Activated B cell treated with CpG ODN at 0.5 μM for 24 hours (primary cell): ENCODE measurements at regions not wholly inside any gene's neighbourhood (a gene's known extent, or its start where the extent isn't known, plus 50 kb on each side); places are given as distances from the start of the nearest gene placed in this dataset.

Experiments used
- ATAC-seq: fragments of 200-7000 bp; cut with Tn5 transposase; one replicate; pipeline ENCODE4 v1.10.0; 2021; ENCODE audit warnings: low read depth, mild to moderate bottlenecking, moderate library complexity
- CTCF ChIA-PET: fragments of 350-600 bp; sonication (Branson Sonifier 250); formaldehyde crosslinking; loops from one replicate; lab custom pipeline; 2021; ENCODE audit warnings: antibody characterized with exemption; lab: Charles Lee
- POLR2A ChIA-PET: fragments of 350-600 bp; sonication (Branson Sonifier 250); formaldehyde crosslinking; loops from one replicate; lab custom pipeline; 2021; ENCODE audit warnings: antibody characterized with exemption; lab: Charles Lee
- DNase-seq: peaks from one replicate; pipeline ENCODE4 v3.0.0; 2022
- H3K27ac Mint-ChIP-seq: one replicate; pipeline ENCODE4 v1.8.0; 2020; ENCODE audit warnings: mixed read lengths
- H3K27me3 Mint-ChIP-seq: one replicate; pipeline ENCODE4 v1.8.0; 2021; ENCODE audit warnings: mixed read lengths
- H3K36me3 Mint-ChIP-seq: one replicate; pipeline ENCODE4 v1.8.0; 2021; ENCODE audit warnings: low read depth, mixed read lengths
- H3K4me1 Mint-ChIP-seq: one replicate; pipeline ENCODE4 v1.8.0; 2021; ENCODE audit warnings: mixed read lengths
- H3K4me3 Mint-ChIP-seq: one replicate; pipeline ENCODE4 v1.8.0; 2020; ENCODE audit warnings: mild to moderate bottlenecking, mixed read lengths
- H3K9me3 Mint-ChIP-seq: one replicate; pipeline ENCODE4 v1.8.0; 2020; ENCODE audit warnings: mixed read lengths
- intact Hi-C: fragments of 100-400 bp; cut with micrococcal nuclease; formaldehyde crosslinking; loops from one replicate; pipeline ENCODE4 v1.15.1; 2024
- TF ChIP-seq, protein P1 (sequence below): fragments of 200-600 bp; IDR thresholded peaks from one replicate; pipeline ENCODE4 v1.8.0; 2022; ENCODE audit warnings: antibody characterized with exemption, mild to moderate bottlenecking

DNA sequence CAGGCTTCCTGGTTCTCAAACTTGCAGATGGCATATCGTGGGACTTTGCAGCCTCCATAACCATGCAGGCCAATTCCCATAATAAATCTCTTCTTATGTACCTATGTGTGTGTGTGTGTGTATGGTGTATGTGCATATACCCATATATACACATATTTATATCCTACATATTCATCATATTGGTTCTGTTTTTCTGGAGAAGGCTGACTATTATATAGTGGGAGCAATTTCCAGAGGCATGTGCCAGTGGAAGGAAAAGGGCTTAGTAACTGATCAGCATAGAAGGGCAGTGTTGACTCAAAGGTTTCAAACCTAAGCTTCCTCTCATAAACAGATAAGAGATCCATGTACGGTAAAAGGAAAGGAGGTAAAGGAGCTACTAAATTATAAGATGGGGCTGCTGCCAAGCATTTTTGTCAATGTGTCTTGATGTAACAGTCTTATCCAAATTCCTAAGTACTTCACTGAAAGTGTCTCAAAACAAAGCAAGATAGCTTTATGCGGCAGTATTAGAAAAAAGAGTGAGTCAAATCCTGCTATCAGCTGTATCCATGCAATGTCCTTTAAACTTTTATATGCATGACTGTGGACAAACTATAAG is 432.1 kb downstream of the TBC1D4 start:
- TF ChIP-seq, protein P1, sequence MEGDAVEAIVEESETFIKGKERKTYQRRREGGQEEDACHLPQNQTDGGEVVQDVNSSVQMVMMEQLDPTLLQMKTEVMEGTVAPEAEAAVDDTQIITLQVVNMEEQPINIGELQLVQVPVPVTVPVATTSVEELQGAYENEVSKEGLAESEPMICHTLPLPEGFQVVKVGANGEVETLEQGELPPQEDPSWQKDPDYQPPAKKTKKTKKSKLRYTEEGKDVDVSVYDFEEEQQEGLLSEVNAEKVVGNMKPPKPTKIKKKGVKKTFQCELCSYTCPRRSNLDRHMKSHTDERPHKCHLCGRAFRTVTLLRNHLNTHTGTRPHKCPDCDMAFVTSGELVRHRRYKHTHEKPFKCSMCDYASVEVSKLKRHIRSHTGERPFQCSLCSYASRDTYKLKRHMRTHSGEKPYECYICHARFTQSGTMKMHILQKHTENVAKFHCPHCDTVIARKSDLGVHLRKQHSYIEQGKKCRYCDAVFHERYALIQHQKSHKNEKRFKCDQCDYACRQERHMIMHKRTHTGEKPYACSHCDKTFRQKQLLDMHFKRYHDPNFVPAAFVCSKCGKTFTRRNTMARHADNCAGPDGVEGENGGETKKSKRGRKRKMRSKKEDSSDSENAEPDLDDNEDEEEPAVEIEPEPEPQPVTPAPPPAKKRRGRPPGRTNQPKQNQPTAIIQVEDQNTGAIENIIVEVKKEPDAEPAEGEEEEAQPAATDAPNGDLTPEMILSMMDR, result no peak
- CTCF ChIA-PET, result no interaction called here
- POLR2A ChIA-PET, result no interaction called here
- ATAC-seq (no peak), DNase-seq (no peak)
- Mint-ChIP-seq H3K27ac (no peak overlapping the region), H3K4me1 (no peaks in the 10 kb centered on the region), H3K4me3 (no peak overlapping the region), H3K27me3 (no peaks in the 10 kb centered on the region), H3K9me3 (peaks cover 4% of the 10 kb centered on the region), H3K36me3 (no peaks in the 10 kb centered on the region)
- intact Hi-C loops, result no loop called here

DNA sequence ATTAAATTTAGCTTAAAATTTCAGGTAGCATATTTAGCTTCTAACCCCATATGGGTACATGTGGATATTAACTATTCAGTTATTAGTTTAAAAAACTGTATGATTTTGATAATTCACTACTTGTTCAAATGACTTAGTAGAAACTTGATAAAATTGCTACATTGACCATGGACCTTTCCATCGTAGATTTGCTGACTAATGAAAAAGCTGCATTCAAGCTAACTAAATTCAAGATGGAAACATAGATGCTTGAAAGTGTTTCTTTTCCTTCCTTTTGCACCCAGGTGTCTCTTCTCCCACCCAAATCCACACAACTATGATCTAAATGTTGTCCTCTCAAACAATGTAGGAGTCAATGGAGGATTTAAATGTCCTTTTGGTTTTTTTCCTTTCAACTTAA is 439.2 kb downstream of the TBC1D4 start:
- ATAC-seq (no peak), DNase-seq (no peak)
- ChIA-PET POLR2A (no interaction called here), CTCF (no interaction called here)
- Mint-ChIP-seq H3K27ac (no peak overlapping the region), H3K4me3 (no peak overlapping the region), H3K4me1 (no peaks in the 10 kb centered on the region), H3K27me3 (no peaks in the 10 kb centered on the region), H3K9me3 (peaks cover 4% of the 10 kb centered on the region), H3K36me3 (no peaks in the 10 kb centered on the region)
- TF ChIP-seq, protein P1, result no peak
- intact Hi-C loops, result no loop called here

DNA sequence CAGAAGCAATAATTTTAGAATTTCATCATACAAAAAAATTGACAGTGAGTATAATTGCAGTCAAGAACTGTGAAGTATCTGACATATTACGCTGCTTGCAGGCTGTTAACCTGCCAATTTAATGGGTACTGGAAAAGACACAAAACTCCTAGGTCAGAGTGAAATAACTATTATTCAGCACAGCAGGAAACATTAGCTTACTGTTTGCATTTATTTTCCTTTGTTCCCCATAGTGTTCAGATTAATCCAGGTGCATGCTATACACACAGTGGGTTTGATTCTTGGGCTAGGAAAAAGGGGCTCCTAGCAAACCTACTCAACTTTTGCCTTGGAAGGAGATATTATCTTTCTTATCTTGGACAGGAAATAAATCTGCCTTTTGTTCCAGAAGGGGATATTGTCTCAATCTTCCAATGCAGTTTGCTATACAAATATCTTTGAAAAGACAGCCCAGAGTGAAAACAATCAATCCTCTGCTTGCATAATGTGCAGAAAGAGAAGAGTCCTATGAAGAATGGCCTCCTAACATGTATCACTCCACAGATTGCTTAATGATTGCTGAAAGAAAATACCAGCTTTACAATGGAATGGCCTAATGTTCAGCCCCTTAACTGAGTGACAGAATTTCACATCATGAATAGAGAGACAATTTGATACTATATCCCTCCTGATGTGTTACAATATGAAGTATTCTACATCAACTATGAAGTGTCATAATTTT is 443.4 kb downstream of the TBC1D4 start:
- ChIA-PET POLR2A (no interaction called here), CTCF (no interaction called here)
- no peak for ATAC-seq
- TF ChIP-seq, protein P1, result no peak
- Mint-ChIP-seq H3K36me3 (no peaks in the 10 kb centered on the region), H3K27me3 (no peaks in the 10 kb centered on the region), H3K4me3 (no peak overlapping the region), H3K4me1 (no peaks in the 10 kb centered on the region), H3K9me3 (peaks cover 12% of the 10 kb centered on the region), H3K27ac (no peak overlapping the region)
- intact Hi-C loops, result no loop called here
- no peak for DNase-seq

DNA sequence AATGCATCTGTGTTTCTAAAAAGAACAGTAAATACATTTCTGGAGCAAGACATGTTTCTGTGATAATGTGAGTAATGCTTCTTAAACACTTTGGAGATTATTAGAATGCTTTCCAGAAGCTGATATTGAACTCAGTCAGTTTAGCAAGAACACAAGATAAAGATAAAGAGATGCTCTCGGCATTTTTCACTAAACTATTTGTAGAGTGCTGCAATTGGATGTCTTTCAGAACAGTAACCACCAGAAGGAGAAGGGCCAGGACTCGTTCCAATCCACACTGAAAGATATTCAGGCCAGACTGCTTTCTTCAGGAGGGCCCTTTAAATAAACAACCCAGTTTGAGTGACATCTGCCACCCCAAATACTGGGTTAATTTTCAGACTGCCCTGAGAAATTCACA is 456.0 kb downstream of the TBC1D4 start:
- ChIA-PET POLR2A (no interaction called here), CTCF (no interaction called here)
- TF ChIP-seq, protein P1, result no peak
- no peaks in the 10 kb centered on the region for H3K36me3 Mint-ChIP-seq
- DNase-seq (no peak), ATAC-seq (no peak)
- peaks cover 9% of the 10 kb centered on the region for H3K9me3 Mint-ChIP-seq
- H3K27me3 Mint-ChIP-seq, result no peaks in the 10 kb centered on the region
- H3K4me1 Mint-ChIP-seq, result no peaks in the 10 kb centered on the region
- H3K27ac Mint-ChIP-seq, result no peak overlapping the region
- intact Hi-C loops, result no loop called here
- no peak overlapping the region for H3K4me3 Mint-ChIP-seq

DNA sequence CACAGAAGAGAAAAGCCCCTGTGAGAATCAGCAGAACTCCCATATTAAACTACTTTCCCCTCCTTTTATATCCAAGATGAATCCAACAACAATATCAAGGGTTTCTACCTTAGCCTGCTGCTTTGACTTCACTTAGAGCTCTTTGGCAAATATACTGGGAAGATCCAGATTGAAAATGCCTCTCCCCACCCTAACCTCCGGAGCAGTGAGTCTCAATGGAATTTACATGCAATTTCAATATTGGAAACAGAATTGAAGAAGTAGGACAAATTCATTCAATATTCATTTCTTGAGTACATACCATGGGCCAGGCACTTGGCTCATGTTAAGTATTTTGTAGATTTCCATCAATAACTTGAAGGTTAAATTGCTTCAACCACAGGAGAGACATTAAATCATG is 457.4 kb downstream of the TBC1D4 start:
- ChIA-PET CTCF (no interaction called here), POLR2A (no interaction called here)
- no peak overlapping the region for H3K4me3 Mint-ChIP-seq
- no peak for ATAC-seq
- H3K9me3 Mint-ChIP-seq, result peaks cover 3% of the 10 kb centered on the region
- no peak for DNase-seq
- no peaks in the 10 kb centered on the region for H3K36me3 Mint-ChIP-seq
- H3K4me1 Mint-ChIP-seq, result no peaks in the 10 kb centered on the region
- H3K27ac Mint-ChIP-seq, result no peak overlapping the region
- no peaks in the 10 kb centered on the region for H3K27me3 Mint-ChIP-seq
- intact Hi-C loops, result no loop called here
- TF ChIP-seq, protein P1, result no peak
